Neural progenitor cell (in vitro differentiated cells): ENCODE measurements at regions not wholly inside any gene's neighbourhood (a gene's known extent, or its start where the extent isn't known, plus 50 kb on each side); places are given as distances from the start of the nearest gene placed in this dataset.

Experiments used
- EZH2phosphoT487 ChIP-seq: fragments of 200-600 bp; sonication (generic); IDR thresholded peaks from 2 replicates; pipeline ENCODE4 v1.6.1; 2017; ENCODE audit warnings: antibody characterized with exemption
- TF ChIP-seq, protein P1 (sequence below): fragments of 200-600 bp; sonication (generic); IDR thresholded peaks from 2 replicates; pipeline ENCODE4 v1.5.1; 2017; ENCODE audit warnings: antibody characterized with exemption, mild to moderate bottlenecking

DNA sequence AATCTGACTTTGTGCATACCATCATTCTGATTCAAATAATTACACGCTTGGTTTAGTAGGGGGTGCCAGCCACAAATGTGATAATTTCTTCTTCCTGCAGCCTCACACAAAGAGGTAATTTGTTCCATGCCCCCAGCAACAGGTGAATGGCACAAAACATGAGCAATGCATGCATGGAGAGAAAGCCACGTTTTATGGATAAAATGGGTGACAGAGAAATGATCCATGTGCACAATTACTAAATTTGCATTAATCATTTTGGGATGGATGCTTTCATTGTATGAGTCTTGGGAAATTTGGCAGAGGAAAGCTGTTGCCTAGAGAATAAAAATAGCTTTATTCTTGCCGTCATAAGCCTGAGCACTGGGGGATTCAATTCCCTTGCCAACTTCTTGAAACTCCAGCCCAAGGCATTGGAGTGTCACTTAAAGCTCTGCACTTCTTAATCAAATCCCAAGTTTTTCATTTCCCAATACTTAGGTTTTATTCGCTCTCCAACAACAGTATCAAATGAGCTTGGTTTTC lies 411.6 kb downstream of the GBE1 start:
- TF ChIP-seq EZH2phosphoT487: no peak
- TF ChIP-seq, protein P1, sequence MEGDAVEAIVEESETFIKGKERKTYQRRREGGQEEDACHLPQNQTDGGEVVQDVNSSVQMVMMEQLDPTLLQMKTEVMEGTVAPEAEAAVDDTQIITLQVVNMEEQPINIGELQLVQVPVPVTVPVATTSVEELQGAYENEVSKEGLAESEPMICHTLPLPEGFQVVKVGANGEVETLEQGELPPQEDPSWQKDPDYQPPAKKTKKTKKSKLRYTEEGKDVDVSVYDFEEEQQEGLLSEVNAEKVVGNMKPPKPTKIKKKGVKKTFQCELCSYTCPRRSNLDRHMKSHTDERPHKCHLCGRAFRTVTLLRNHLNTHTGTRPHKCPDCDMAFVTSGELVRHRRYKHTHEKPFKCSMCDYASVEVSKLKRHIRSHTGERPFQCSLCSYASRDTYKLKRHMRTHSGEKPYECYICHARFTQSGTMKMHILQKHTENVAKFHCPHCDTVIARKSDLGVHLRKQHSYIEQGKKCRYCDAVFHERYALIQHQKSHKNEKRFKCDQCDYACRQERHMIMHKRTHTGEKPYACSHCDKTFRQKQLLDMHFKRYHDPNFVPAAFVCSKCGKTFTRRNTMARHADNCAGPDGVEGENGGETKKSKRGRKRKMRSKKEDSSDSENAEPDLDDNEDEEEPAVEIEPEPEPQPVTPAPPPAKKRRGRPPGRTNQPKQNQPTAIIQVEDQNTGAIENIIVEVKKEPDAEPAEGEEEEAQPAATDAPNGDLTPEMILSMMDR: no peak
